PC-9 (cell line): ENCODE measurements at regions not wholly inside any gene's neighbourhood (a gene's known extent, or its start where the extent isn't known, plus 50 kb on each side); places are given as distances from the start of the nearest gene placed in this dataset.
A peak's percentile ranks its signal among the peaks of the same experiment; 100 is the strongest.

ENCODE experiments used
- CTCF ChIP-seq: fragments of 200-600 bp; sonication (generic); conservative IDR thresholded peaks from 2 replicates; pipeline ENCODE4 v1.6.1; 2017; ENCODE audit warnings: mixed run types, antibody characterized with exemption, mild to moderate bottlenecking, moderate library complexity
- EZH2 ChIP-seq: fragments of 200-600 bp; sonication (generic); IDR thresholded peaks from 2 replicates; pipeline ENCODE4 v1.8.0; 2017; ENCODE audit warnings: antibody characterized with exemption, low read depth

- TF ChIP-seq CTCF (peak; percentile 79), EZH2 (no peak)
These were observed 110.4 kb upstream of the LIFR start for GRCh38 chr5:38666668-38667498.
